Activated CD8-positive, alpha-beta T cell treated with anti-CD3 and anti-CD28 coated beads for 36 hours (primary cell): ENCODE measurements at regions not wholly inside any gene's neighbourhood (a gene's known extent, or its start where the extent isn't known, plus 50 kb on each side); places are given as distances from the start of the nearest gene placed in this dataset.

Source experiments
- ATAC-seq: fragments of 200-7000 bp; cut with Tn5 transposase; one replicate; pipeline ENCODE4 v1.10.0; 2021; ENCODE audit warnings: mild to moderate bottlenecking, moderate library complexity
- CTCF ChIA-PET: fragments of 350-600 bp; sonication (Branson Sonifier 250); formaldehyde crosslinking; loops from one replicate; lab custom pipeline; 2021; ENCODE audit warnings: antibody characterized with exemption; lab: Charles Lee
- POLR2A ChIA-PET: fragments of 350-600 bp; sonication (Branson Sonifier 250); formaldehyde crosslinking; loops from one replicate; lab custom pipeline; 2021; ENCODE audit warnings: antibody characterized with exemption; lab: Charles Lee
- DNase-seq: peaks from one replicate; pipeline ENCODE4 v3.0.0-alpha.2; 2020
- H3K27ac Mint-ChIP-seq: one replicate; pipeline ENCODE4 v1.8.0; 2021; ENCODE audit warnings: mild to moderate bottlenecking, mixed read lengths
- H3K27me3 Mint-ChIP-seq: one replicate; pipeline ENCODE4 v1.8.0; 2021; ENCODE audit warnings: mixed read lengths
- H3K36me3 Mint-ChIP-seq: one replicate; pipeline ENCODE4 v1.8.0; 2021; ENCODE audit warnings: low read depth, mixed read lengths
- H3K4me1 Mint-ChIP-seq: one replicate; pipeline ENCODE4 v1.8.0; 2021; ENCODE audit warnings: low read depth, mixed read lengths
- H3K4me3 Mint-ChIP-seq: one replicate; pipeline ENCODE4 v1.8.0; 2021; ENCODE audit warnings: mild to moderate bottlenecking, moderate library complexity, mixed read lengths
- H3K9me3 Mint-ChIP-seq: one replicate; pipeline ENCODE4 v1.8.0; 2021; ENCODE audit warnings: mixed read lengths
- CTCF ChIP-seq: fragments of 200-600 bp; IDR thresholded peaks from one replicate; pipeline ENCODE4 v1.8.0; 2022; ENCODE audit warnings: antibody characterized with exemption, mild to moderate bottlenecking
- intact Hi-C: fragments of 100-400 bp; cut with micrococcal nuclease; formaldehyde crosslinking; loops from one replicate; pipeline ENCODE4 v1.10.0; 2022

- ChIA-PET POLR2A (no interaction called here), CTCF (no interaction called here)
- DNase-seq (no peak), ATAC-seq (no peak)
- no peak for TF ChIP-seq CTCF
- no peaks in the 10 kb centered on the region for H3K36me3 Mint-ChIP-seq
- no peaks in the 10 kb centered on the region for H3K9me3 Mint-ChIP-seq
- intact Hi-C loops, result no loop called here
- no peak overlapping the region for H3K27ac Mint-ChIP-seq
- no peaks in the 10 kb centered on the region for H3K4me1 Mint-ChIP-seq
- no peak overlapping the region for H3K4me3 Mint-ChIP-seq
- H3K27me3 Mint-ChIP-seq, result peaks cover 29% of the 10 kb centered on the region
Measured at GRCh38 chr20:63119121-63119962, 96.6 kb downstream of the YTHDF1 start.

- H3K4me1 Mint-ChIP-seq, result no peaks in the 10 kb centered on the region
- intact Hi-C loops, result no loop called here
- POLR2A ChIA-PET, result no interaction called here
- no peak overlapping the region for H3K27ac Mint-ChIP-seq
- no peak overlapping the region for H3K4me3 Mint-ChIP-seq
- peaks cover 34% of the 10 kb centered on the region for H3K27me3 Mint-ChIP-seq
- H3K36me3 Mint-ChIP-seq, result no peaks in the 10 kb centered on the region
- ATAC-seq, result no peak
- TF ChIP-seq CTCF, result no peak
- CTCF ChIA-PET, result no interaction called here
- no peak for DNase-seq
- no peaks in the 10 kb centered on the region for H3K9me3 Mint-ChIP-seq
Measured at GRCh38 chr20:63118303-63119120, 97.4 kb downstream of the YTHDF1 start.

GRCh38 chr20:63117661-63118302 lies 98.1 kb downstream of the YTHDF1 start:
- no peak for TF ChIP-seq CTCF
- Mint-ChIP-seq H3K27me3 (peaks cover 34% of the 10 kb centered on the region), H3K4me3 (no peak overlapping the region), H3K27ac (no peak overlapping the region), H3K4me1 (no peaks in the 10 kb centered on the region), H3K9me3 (no peaks in the 10 kb centered on the region), H3K36me3 (no peaks in the 10 kb centered on the region)
- ChIA-PET CTCF (no interaction called here), POLR2A (no interaction called here)
- ATAC-seq (no peak), DNase-seq (no peak)
- intact Hi-C loops, result no loop called here

- Mint-ChIP-seq H3K4me3 (no peak overlapping the region), H3K27ac (no peak overlapping the region), H3K9me3 (peaks cover 1% of the 10 kb centered on the region), H3K4me1 (no peaks in the 10 kb centered on the region), H3K27me3 (peaks cover 34% of the 10 kb centered on the region), H3K36me3 (no peaks in the 10 kb centered on the region)
- ATAC-seq, result no peak
- no peak for TF ChIP-seq CTCF
- DNase-seq, result no peak
- POLR2A ChIA-PET, result no interaction called here
- intact Hi-C loops, result no loop called here
- CTCF ChIA-PET, result no interaction called here
Measured at GRCh38 chr20:63117151-63117550, 98.8 kb downstream of the YTHDF1 start.
